NOMO-1 (cell line): ENCODE measurements at regions not wholly inside any gene's neighbourhood (a gene's known extent, or its start where the extent isn't known, plus 50 kb on each side); places are given as distances from the start of the nearest gene placed in this dataset.
A peak's percentile ranks its signal among the peaks of the same experiment; 100 is the strongest.

Experiments used
- DNase-seq, 2 experiments: peaks; one replicate each; lab custom pipeline; 2025; ENCODE audit not compliant: unreplicated experiment in 2 of 2; lab: John Stamatoyannopoulos, UW

- peak; percentile 14 to 37 for DNase-seq
These were observed 143.8 kb upstream of the TMEM106B start for GRCh38 chr7:12067156-12067831.

GRCh38 chr7:12069757-12070156, 141.3 kb upstream of the TMEM106B start:
- no peak for DNase-seq

- no peak for DNase-seq
These were observed 136.2 kb upstream of the TMEM106B start for GRCh38 chr7:12074889-12075288.

GRCh38 chr7:12080006-12080405, 131.1 kb upstream of the TMEM106B start:
- no peak for DNase-seq

- DNase-seq, result no peak
These were observed 125.6 kb upstream of the TMEM106B start for GRCh38 chr7:12085516-12085915.

GRCh38 chr7:12089951-12090756, 120.9 kb upstream of the TMEM106B start:
- no peak for DNase-seq

GRCh38 chr7:12090757-12091221, 120.3 kb upstream of the TMEM106B start:
- DNase-seq, result no peak

- DNase-seq, result no peak
These were observed 119.9 kb upstream of the TMEM106B start for GRCh38 chr7:12091231-12091630.

- no peak for DNase-seq
These were observed 118.5 kb upstream of the TMEM106B start for GRCh38 chr7:12092499-12093130.

- DNase-seq, result no peak
These were observed 117.7 kb upstream of the TMEM106B start for GRCh38 chr7:12093365-12093764.

GRCh38 chr7:12094365-12094921, 116.7 kb upstream of the TMEM106B start:
- DNase-seq, result no peak

GRCh38 chr7:12102126-12102525, 109.0 kb upstream of the TMEM106B start:
- no peak for DNase-seq

GRCh38 chr7:12102527-12102926, 108.6 kb upstream of the TMEM106B start:
- DNase-seq, result no peak

GRCh38 chr7:12103948-12104347, 107.1 kb upstream of the TMEM106B start:
- DNase-seq, result no peak

GRCh38 chr7:12107381-12107780, 103.7 kb upstream of the TMEM106B start:
- DNase-seq, result no peak

GRCh38 chr7:12107841-12108254, 103.2 kb upstream of the TMEM106B start:
- no peak for DNase-seq

GRCh38 chr7:12110425-12110824, 100.7 kb upstream of the TMEM106B start:
- no peak for DNase-seq

- DNase-seq, result no peak
These were observed 99.4 kb upstream of the TMEM106B start for GRCh38 chr7:12111422-12112405.

GRCh38 chr7:12117170-12117569, 93.9 kb upstream of the TMEM106B start:
- no peak for DNase-seq

- no peak for DNase-seq
These were observed 91.3 kb upstream of the TMEM106B start for GRCh38 chr7:12119620-12120303.
